NCI-H146 (cell line): ENCODE measurements at regions not wholly inside any gene's neighbourhood (a gene's known extent, or its start where the extent isn't known, plus 50 kb on each side); places are given as distances from the start of the nearest gene placed in this dataset.
A peak's percentile ranks its signal among the peaks of the same experiment; 100 is the strongest.
"Not testable (repeated sequence)": the region's sequence is repeated elsewhere in the genome, so short reads cannot be mapped to it uniquely, and the experiment has no call there.

Source experiments
- DNase-seq: peaks from one replicate; lab custom pipeline; 2025; lab: John Stamatoyannopoulos, UW

- no peak for DNase-seq
Measured at GRCh38 chr12:34304546-34304945, 282.2 kb downstream of the ALG10 start.

- DNase-seq, result no peak
Measured at GRCh38 chr12:34305176-34305575, 282.9 kb downstream of the ALG10 start.

GRCh38 chr12:34306133-34306830, 284.0 kb downstream of the ALG10 start:
- DNase-seq, result no peak

GRCh38 chr12:34309806-34310804, 287.8 kb downstream of the ALG10 start:
- not testable (repeated sequence) for DNase-seq

GRCh38 chr12:34311337-34311736, 289.0 kb downstream of the ALG10 start:
- no peak for DNase-seq

GRCh38 chr12:34327671-34328070, 305.4 kb downstream of the ALG10 start:
- no peak for DNase-seq

GRCh38 chr12:34333337-34333736, 311.0 kb downstream of the ALG10 start:
- DNase-seq, result no peak

GRCh38 chr12:34334538-34334937, 312.2 kb downstream of the ALG10 start:
- no peak for DNase-seq

GRCh38 chr12:34334953-34335743, 312.9 kb downstream of the ALG10 start:
- no peak for DNase-seq

- DNase-seq, result peak; percentile 22
Measured at GRCh38 chr12:34335819-34336262, 313.5 kb downstream of the ALG10 start.

- no peak for DNase-seq
Measured at GRCh38 chr12:34336619-34337465, 314.5 kb downstream of the ALG10 start.

GRCh38 chr12:34338751-34339150, 316.5 kb downstream of the ALG10 start:
- no peak for DNase-seq

GRCh38 chr12:34339922-34340321, 317.6 kb downstream of the ALG10 start:
- DNase-seq, result no peak

GRCh38 chr12:34340534-34341361, 318.5 kb downstream of the ALG10 start:
- peak; percentile 26 for DNase-seq

GRCh38 chr12:34341362-34341733, 319.1 kb downstream of the ALG10 start:
- no peak for DNase-seq

- no peak for DNase-seq
Measured at GRCh38 chr12:34342048-34342447, 319.8 kb downstream of the ALG10 start.

- no peak for DNase-seq
Measured at GRCh38 chr12:34343345-34343744, 321.0 kb downstream of the ALG10 start.

- DNase-seq, result no peak
Measured at GRCh38 chr12:34343766-34344165, 321.5 kb downstream of the ALG10 start.

- DNase-seq, result no peak
Measured at GRCh38 chr12:34344851-34345522, 322.7 kb downstream of the ALG10 start.

- no peak for DNase-seq
Measured at GRCh38 chr12:34345801-34346200, 323.5 kb downstream of the ALG10 start.
